Thyroid gland (tissue), 4 donors: ENCODE measurements at regions not wholly inside any gene's neighbourhood (a gene's known extent, or its start where the extent isn't known, plus 50 kb on each side); places are given as distances from the start of the nearest gene placed in this dataset.

Source experiments
- DNase-seq, 2 donors: peaks; one replicate each; pipeline ENCODE4 v3.0.0-alpha.2; 2019
- H3K27ac ChIP-seq, 3 donors: fragments of 200-600 bp; sonication (generic); 1 replicate in 2 of 3; 2 replicates in 1 of 3; pipeline ENCODE4 v1.5.1; 2016 to 2019; ENCODE audit warnings: mild to moderate bottlenecking in 1 of 3, moderate library complexity in 1 of 3
- H3K27me3 ChIP-seq: fragments of 200-600 bp; sonication (generic); one replicate; pipeline ENCODE4 v1.5.1; 2019
- H3K36me3 ChIP-seq, 2 donors: fragments of 200-600 bp; sonication (generic); one replicate each; pipeline ENCODE4 v1.5.1; 2016 to 2019
- H3K4me1 ChIP-seq, 2 donors: fragments of 200-600 bp; sonication (generic); one replicate each; pipeline ENCODE4 v1.5.1; 2017 to 2019
- H3K4me3 ChIP-seq, 3 donors: fragments of 200-600 bp; sonication (generic); replicated peaks in 1 of 3; 1 replicate in 2 of 3; 2 replicates in 1 of 3; pipeline ENCODE4 v1.5.1; 2016; ENCODE audit warnings: mild to moderate bottlenecking in 1 of 3
- H3K9me3 ChIP-seq: fragments of 200-600 bp; sonication (generic); one replicate; pipeline ENCODE4 v1.5.1; 2017
- POLR2A ChIP-seq, 2 donors: fragments of 450-650 bp; IDR thresholded peaks; one replicate each; pipeline ENCODE4 v1.6.1; 2017; ENCODE audit warnings: antibody characterized with exemption in 2 of 2, mild to moderate bottlenecking in 2 of 2, moderate library complexity in 1 of 2
- WGBS, 2 donors: methylation state at CpG; one replicate each; pipeline ENCODE4 v1.1.5; 2017; 5-methylcytosine and 5-hydroxymethylcytosine counted together
- intact Hi-C: fragments of 100-400 bp; cut with DNase I; formaldehyde crosslinking; loops from one replicate; pipeline ENCODE4 v1.15.1; 2023
- TF ChIP-seq, protein P1 (sequence below), 6 experiments: fragments of 200-600 bp in 3 of 6; fragments of 450-650 bp in 3 of 6; sonication (generic) in 3 of 6; IDR thresholded peaks; one replicate each; pipeline ENCODE4 v1.5.1; 2016 to 2019; ENCODE audit warnings: antibody characterized with exemption in 6 of 6, mild to moderate bottlenecking in 2 of 6, inconsistent platforms in 1 of 6, moderate library complexity in 1 of 6

DNA sequence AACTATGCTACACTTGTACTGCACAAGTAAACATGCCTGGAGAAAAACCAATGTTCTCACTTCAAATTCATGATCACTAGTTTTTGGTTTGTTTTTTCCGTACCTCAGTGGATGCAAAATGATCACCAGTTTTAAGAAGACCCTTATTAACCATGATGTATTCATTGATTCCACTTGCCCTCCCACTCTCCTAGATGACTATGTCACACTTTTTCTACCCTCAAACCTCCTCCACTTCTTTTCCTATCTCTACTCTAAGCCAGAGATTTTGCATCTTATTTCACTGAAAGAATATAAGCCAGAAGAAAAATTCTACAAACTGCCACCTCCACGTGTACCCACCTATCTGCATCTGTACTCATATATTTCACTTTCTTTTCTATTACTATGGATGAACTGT is 186.2 kb upstream of the NAMPT start:
- H3K9me3 ChIP-seq, result no peaks in the 10 kb centered on the region
- H3K36me3 ChIP-seq, result no peaks in the 10 kb centered on the region
- no peaks in the 10 kb centered on the region for H3K27me3 ChIP-seq
- no peak overlapping the region for H3K4me3 ChIP-seq
- 86% methylated on average over 2 of the region's 2 CpGs for WGBS, 2 donors
- intact Hi-C loops, result no loop called here
- DNase-seq, result no peak
- no peak for TF ChIP-seq POLR2A (IDR thresholded peaks at IDR 0.05)
- TF ChIP-seq, protein P1, sequence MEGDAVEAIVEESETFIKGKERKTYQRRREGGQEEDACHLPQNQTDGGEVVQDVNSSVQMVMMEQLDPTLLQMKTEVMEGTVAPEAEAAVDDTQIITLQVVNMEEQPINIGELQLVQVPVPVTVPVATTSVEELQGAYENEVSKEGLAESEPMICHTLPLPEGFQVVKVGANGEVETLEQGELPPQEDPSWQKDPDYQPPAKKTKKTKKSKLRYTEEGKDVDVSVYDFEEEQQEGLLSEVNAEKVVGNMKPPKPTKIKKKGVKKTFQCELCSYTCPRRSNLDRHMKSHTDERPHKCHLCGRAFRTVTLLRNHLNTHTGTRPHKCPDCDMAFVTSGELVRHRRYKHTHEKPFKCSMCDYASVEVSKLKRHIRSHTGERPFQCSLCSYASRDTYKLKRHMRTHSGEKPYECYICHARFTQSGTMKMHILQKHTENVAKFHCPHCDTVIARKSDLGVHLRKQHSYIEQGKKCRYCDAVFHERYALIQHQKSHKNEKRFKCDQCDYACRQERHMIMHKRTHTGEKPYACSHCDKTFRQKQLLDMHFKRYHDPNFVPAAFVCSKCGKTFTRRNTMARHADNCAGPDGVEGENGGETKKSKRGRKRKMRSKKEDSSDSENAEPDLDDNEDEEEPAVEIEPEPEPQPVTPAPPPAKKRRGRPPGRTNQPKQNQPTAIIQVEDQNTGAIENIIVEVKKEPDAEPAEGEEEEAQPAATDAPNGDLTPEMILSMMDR (IDR thresholded peaks at IDR 0.05), result no peak
- H3K4me1 ChIP-seq, result no peaks in the 10 kb centered on the region
- H3K27ac ChIP-seq, result no peak overlapping the region

GRCh38 chr7:106466867-106467266 is 182.1 kb upstream of the NAMPT start:
- no peaks in the 10 kb centered on the region for H3K9me3 ChIP-seq
- intact Hi-C loops, result no loop called here
- no peaks in the 10 kb centered on the region for H3K27me3 ChIP-seq
- WGBS, 2 donors, result 74 to 81% methylated on average over 5 of the region's 5 CpGs
- no peaks in the 10 kb centered on the region for H3K4me1 ChIP-seq
- no peak overlapping the region for H3K4me3 ChIP-seq
- no peak overlapping the region for H3K27ac ChIP-seq
- TF ChIP-seq, protein P1 (IDR thresholded peaks at IDR 0.05), result no peak
- no peak for TF ChIP-seq POLR2A (IDR thresholded peaks at IDR 0.05)
- DNase-seq, result no peak
- H3K36me3 ChIP-seq, result no peaks in the 10 kb centered on the region

DNA sequence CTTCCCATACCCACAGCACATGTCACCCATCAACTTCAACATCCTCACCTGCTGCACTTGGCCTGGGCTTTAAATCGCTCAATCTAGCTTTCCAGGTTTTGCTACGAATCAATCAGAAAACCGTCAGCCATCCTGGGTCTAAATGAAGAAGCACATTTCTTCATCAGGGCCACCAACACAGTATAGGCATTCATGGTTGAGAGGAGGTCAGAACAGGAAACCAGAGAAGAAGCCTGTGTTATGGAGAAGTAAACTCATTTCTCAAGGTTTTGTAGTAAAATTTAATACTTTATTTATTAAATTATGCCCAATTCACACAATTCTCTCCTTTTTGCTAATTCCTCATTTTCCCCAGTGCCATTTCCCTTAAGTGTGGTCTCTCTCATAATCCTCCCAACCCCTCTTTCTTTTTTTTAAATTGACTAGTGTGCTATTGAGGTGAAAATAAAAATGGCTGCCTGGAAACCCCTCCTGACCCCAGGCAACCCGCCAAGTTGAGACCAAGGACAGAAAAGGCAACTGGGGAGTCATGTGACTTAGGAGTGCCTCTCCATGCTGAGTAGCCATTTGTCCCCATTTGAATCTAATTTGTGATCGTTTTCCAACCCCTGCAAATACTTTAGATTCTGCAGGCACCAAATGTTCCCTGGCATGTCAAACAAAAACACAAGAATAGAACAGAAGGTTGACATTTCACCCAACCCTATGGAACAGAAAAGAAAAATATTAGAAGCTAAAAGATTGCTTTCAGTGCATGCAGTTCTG is 181.1 kb upstream of the NAMPT start:
- 83% methylated on average over 5 of the region's 5 CpGs for WGBS, 2 donors
- Histone ChIP-seq H3K9me3 (no peaks in the 10 kb centered on the region), H3K27ac (no peak overlapping the region), H3K36me3 (no peaks in the 10 kb centered on the region), H3K4me1 (no peaks in the 10 kb centered on the region), H3K27me3 (no peaks in the 10 kb centered on the region), H3K4me3 (no peak overlapping the region)
- TF ChIP-seq, protein P1 (IDR thresholded peaks at IDR 0.05), result no peak
- no peak for TF ChIP-seq POLR2A (IDR thresholded peaks at IDR 0.05)
- intact Hi-C loops, result no loop called here
- peak; percentile 11 to 20 for DNase-seq

- no peak overlapping the region for H3K27ac ChIP-seq
- no peaks in the 10 kb centered on the region for H3K4me1 ChIP-seq
- TF ChIP-seq POLR2A (IDR thresholded peaks at IDR 0.05), result no peak
- TF ChIP-seq, protein P1 (IDR thresholded peaks at IDR 0.05), result no peak
Observed at GRCh38 chr7:106464651-106465050, 179.9 kb upstream of the NAMPT start.

GRCh38 chr7:106463851-106464611 is 179.2 kb upstream of the NAMPT start:
- intact Hi-C loops, result no loop called here
- Histone ChIP-seq H3K36me3 (no peaks in the 10 kb centered on the region), H3K27ac (no peak overlapping the region), H3K4me3 (no peak overlapping the region), H3K27me3 (no peaks in the 10 kb centered on the region), H3K9me3 (no peaks in the 10 kb centered on the region), H3K4me1 (no peaks in the 10 kb centered on the region)
- TF ChIP-seq POLR2A (IDR thresholded peaks at IDR 0.05), result no peak
- TF ChIP-seq, protein P1 (IDR thresholded peaks at IDR 0.05), result no peak
- DNase-seq, result no peak
- 88% methylated on average over 2 of the region's 2 CpGs for WGBS, 2 donors

More at GRCh38 chr7:106464651-106465050, 179.9 kb upstream of the NAMPT start:
- intact Hi-C loops, result no loop called here
- Histone ChIP-seq H3K4me3 (no peak overlapping the region), H3K9me3 (no peaks in the 10 kb centered on the region), H3K27me3 (no peaks in the 10 kb centered on the region), H3K36me3 (no peaks in the 10 kb centered on the region)
- no peak for DNase-seq
- 82 to 89% methylated on average over 2 of the region's 2 CpGs for WGBS, 2 donors
